ENCODE measurements at regions not wholly inside any gene's neighbourhood (a gene's known extent, or its start where the extent isn't known, plus 50 kb on each side); places are given as distances from the start of the nearest gene placed in this dataset.
"Not testable (repeated sequence)": the region's sequence is repeated elsewhere in the genome, so short reads cannot be mapped to it uniquely, and the experiment has no call there.

DNA sequence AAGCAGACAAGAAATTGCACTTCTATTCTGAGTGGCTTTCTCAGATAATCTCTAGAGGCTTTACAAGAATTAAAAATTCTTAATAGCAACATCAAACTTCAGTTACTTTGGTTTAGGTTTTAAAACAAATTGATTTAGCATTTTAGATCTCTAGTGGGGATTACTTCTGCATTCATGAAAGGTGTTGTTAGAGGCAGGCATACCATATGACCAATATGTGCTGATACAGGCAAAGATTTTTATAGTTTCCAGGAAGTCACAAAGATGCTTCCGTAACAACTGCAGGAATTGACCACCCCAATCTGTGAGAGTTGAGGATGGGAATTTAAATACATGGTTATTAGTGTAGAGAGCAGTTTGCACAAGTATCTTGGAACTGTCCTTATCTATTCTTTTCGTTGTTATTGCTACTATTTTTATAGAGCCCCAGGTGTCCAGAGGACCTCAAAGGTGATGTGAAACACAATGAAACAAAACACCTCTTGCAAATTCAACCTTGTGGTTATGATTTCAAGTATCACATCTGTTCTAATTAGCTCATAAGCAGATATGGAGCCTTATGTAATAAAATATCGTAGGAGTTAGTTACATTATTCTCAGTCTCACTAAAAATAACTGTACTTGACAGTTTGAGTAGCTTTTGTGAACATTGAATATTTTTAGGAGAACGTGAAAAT, 512.7 kb upstream of the ADGRL4 start:
- no peak for DNase-seq

DNA sequence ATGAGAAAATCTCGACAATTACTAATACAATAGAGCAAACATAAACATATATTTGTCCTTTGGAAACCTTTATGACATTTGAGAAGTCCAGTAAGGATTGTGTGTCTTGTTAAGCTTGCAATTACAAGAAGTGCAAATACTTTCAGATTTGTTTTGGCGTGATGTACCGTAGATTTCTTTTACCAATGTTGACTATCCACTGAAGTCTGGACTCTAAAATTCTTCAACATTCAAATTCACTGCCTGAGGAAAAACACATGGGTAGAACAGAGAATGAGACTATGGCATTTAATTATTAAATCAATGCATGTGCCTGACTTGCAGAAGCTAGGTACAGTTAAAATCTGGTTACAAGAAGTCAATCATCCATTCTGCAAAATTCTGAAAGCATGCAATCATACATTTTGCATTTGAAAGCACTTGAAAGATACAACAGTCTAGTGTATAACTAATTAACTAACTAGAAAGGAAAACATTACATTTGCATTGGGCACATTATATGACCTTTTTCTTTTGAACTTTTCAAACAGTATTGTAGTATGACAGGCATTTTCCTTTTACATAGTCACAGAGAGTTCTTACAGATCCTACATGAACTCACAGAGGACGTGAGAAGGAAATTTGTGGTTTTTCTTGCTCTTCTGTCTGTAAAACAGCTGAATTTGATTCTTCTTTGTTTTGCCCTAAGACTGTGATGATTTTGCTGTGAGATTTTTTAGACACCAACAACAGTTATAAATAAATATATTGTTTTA, 511.1 kb upstream of the ADGRL4 start:
- no peak for DNase-seq

DNA sequence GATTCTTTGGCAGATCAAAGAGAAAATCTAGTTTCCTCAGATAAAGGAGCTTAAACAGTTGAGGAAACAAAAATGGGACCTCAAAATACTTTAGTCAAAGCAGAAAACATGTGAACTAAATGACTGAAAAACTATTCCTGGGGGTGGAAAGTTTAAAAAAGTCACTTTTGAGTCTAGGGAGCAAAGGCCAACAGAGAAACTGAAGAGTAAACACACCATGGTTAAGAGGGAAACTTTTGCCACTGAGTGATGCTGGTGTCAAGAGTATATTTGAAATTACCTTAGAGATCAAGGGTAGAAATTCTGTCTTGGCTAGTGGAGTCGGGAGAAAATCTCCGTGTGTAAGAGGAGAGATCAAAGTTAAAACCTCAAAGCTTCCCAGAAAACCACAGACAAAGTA, 501.2 kb upstream of the ADGRL4 start:
- DNase-seq = no peak

GRCh38 chr1:79501153-79501552, 494.6 kb upstream of the ADGRL4 start:
- no peak for DNase-seq

DNA sequence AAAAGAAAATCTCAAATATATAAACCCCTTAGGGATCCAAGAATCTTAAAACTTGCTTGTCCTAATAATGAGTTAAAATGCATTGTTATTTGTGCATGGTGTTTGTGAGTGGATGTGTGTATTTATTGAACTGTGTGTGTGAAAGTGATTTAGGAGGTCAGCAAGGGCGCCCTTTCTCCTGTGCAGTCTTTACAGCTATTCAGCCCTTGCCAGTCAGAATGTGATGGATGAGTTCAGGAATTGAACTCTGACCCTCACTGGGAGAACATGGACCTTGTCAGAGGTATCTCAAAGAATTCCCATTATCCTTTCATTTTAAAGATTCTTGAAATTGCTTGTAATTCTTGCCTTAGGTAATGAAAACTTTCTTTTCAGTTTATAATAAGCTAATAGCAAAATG, 493.0 kb upstream of the ADGRL4 start:
- DNase-seq = no peak

- no peak for DNase-seq
Measured at GRCh38 chr1:79497193-79497773, 490.8 kb upstream of the ADGRL4 start.

- no peak for DNase-seq
Measured at GRCh38 chr1:79496129-79496528, 489.6 kb upstream of the ADGRL4 start.

- not testable (repeated sequence) for DNase-seq
Measured at GRCh38 chr1:79493702-79494101, 487.2 kb upstream of the ADGRL4 start.

DNA sequence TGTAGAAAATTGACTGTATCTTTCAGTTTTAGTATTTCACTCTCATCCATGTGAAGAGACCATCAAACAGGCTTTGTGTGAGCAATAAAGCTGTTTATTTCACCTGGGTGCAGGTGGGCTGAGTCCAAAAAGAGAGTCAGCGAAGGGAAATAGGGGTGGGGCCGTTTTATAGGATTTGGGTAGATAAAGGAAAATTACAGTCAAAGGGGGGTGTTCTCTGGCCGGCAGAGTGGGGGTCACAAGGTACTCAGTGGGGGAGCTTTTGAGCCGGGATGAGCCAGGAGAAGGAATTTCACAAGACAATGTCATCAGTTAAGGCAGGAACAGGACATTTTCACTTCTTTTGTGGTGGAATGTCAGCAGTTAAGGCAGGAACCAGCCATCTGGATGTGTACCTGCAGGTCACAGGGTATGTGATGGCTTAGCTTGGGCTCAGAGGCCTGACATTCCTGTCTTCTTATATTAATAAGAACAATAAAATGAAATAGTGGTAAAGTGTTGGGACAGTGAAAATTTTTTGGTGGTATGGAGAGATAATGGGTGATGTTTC, 482.1 kb upstream of the ADGRL4 start:
- not testable (repeated sequence) for DNase-seq

DNA sequence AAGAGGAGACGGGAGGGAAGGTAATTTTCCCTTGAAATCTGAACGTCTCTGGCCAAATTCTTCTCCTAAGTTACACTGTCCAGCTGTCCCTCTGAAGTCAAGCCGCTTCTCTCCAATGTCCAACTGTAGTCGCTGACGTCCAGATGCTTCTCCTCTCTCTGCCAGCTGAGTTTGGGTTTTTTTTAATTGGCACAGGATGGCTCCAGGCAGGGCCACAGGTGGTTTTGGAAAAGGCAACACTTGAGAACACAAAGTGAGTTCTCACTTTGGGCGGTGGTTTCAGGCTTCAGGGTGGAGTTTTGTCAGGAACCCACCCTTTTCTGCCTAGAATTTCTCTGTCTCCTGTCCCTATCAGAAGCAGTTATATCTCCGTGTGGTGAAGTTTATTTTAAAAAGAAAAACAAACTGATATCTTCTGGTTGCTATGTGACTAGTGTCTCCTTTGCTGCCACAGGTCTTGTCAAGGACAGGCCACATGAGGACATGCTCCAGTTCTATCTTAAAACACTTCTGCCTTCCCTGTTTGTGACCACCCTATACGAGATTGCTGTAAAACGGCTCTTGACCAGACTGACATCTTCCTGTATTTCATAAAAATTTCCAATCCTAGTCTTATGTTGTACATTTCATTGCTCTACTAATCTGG, 472.3 kb upstream of the ADGRL4 start:
- no peak for DNase-seq

- no peak for DNase-seq
Measured at GRCh38 chr1:79478160-79478559, 471.6 kb upstream of the ADGRL4 start.

DNA sequence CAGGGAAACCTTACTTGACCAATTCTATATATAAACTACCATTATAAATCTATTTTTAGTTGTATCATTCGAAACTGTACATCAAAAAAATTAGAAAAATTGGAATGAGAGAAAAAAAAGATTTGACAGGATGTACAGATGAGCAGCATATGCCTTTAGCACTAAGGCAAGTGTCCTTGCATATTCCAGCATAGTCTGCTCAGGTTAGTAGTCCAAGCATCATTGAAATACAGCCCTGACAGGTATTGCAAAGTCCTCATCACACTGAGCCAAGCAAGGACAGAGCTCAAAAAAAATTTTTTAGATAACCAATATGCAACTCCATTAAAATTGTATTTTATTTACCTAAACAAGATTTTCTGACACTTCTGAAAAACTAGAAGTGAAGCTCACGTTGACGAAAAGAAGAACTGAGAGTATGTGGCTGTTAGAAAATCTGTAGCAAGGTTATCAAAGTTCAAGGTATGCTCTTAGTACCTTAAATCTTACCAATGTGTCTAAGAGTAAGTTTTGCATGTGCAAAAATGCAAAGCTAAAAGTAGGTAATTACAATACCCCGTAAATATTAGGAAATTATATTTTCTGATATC, 465.6 kb upstream of the ADGRL4 start:
- no peak for DNase-seq

GRCh38 chr1:79469139-79469538, 462.6 kb upstream of the ADGRL4 start:
- no peak for DNase-seq

GRCh38 chr1:79460773-79461436, 454.4 kb upstream of the ADGRL4 start:
- DNase-seq = no peak

DNA sequence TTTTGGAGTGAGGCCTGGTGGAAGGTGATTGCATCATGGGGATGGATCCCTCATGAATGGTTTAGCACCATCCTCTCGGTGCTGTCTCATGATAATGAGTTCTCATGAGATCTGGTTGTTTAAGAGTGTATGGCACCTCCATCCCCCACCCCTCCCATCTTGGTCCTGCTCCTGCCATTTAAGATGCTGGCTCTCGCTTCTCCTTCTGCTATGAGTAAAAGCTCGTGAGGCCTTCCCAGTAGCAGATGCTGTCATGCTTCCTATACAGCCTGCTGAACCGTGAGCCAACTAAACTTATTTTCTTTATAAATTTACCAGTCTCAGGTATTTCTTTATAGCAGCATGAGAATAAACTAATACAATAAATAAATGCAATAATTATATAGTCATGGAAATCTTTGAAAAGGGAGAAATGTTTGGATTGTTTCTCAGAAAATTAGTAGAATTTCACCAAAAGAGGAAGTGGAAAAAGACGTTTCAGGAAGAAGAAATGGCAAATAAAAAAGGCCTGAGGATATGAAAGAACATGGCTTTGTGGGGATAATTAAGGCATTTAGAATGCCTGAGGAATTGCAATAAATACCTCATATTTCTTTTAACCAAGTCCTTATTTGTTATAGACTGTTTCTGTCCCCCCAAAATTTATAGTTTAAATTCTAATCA, 451.2 kb upstream of the ADGRL4 start:
- no peak for DNase-seq

DNA sequence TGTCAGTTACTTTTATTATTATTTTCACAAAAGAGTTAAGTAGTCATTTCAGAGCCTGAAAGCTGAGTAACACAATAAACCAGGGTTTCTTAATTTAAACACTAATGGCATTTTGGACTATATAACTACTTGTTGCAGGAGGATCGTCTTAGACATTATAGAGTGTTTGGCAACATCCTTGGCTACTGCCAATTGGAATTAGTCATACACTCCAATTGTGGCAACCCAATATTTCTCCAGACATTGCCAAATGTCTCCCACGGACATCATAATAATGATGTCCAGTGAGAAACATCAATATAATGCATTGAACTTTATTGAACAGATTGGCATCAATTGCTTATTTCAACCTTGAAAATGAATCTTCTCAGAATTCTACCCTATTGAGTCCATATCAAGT, 441.9 kb upstream of the ADGRL4 start:
- no peak for DNase-seq

DNA sequence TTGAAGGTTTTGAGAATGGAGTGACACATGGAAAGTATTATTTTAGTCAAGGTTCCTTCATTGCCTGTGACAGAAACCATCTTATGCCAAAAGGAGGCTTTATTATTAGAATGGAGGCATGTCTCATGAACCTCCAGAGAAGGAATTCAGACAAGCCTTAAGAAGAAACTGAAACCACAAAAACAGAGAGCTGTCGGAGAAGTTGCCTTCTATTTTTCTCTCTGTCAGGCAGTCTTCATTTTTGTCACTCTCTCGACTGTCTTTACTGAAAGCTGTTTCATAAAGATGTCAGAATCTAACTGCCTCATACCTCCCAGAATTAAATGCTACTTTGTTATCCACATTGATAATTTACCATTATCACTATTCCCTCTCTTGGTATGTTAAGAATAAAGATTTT, 434.7 kb upstream of the ADGRL4 start:
- no peak for DNase-seq

GRCh38 chr1:79437540-79437939, 431.0 kb upstream of the ADGRL4 start:
- no peak for DNase-seq

DNA sequence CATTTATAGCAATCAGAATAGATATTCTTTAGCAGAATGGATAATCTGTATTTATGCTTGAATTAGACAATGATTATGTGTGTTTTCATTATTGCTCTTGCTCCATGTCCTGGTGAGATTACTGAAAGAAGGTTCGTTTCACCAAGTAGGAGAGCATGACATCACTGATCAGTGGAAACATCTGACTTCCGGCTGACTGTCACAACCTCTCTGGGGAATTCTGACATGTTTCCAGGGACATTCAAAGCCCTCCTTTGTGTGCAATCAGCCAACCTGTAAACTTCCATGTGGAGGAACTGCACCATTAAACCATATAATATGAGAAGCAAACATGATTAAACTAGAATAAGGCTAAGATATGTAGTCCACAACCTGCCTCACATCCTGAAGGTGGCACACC, 424.8 kb upstream of the ADGRL4 start:
- DNase-seq = no peak

- no peak for DNase-seq
Measured at GRCh38 chr1:79430437-79430836, 423.9 kb upstream of the ADGRL4 start.

DNA sequence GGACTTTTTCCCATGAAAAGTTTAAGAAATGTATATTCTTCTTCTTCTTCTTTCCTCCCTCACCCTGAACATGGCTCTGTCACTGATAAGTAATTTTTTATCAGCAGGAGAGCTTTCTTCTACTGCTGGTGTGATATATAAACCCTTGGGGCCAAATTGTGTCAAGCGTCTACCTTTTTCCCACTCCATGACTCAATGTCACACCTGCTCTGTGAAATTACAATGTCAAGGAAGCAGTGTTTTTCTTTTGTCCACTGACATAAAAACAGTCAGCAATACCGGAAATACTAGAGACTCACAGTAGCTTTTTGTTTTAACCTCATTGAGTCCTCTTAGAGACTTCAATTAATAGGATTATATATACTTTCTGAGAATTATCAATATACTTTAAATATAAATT, 416.2 kb upstream of the ADGRL4 start:
- DNase-seq = no peak

GRCh38 chr1:79398501-79398900, 392.0 kb upstream of the ADGRL4 start:
- DNase-seq = no peak

Data from CD4-positive, alpha-beta T cell treated with Interleukin-15 for 1 hour (primary cell).